K562 (cell line): ENCODE measurements at regions not wholly inside any gene's neighbourhood (a gene's known extent, or its start where the extent isn't known, plus 50 kb on each side); places are given as distances from the start of the nearest gene placed in this dataset.

Source experiments
- ATAC-seq: fragments of 200-7000 bp; cut with Tn5 transposase; 3 replicates; pipeline ENCODE4 v1.9.1; 2020; ENCODE audit warnings: moderate library complexity
- BruUV-seq: library from RNA; stranded (reverse); fragments of 400-500 nt; replicated peaks from 2 replicates; lab custom pipeline; 2021; lab: Mats Ljungman, UMichigan
- CTCF ChIA-PET: fragments of 300-600 bp; formaldehyde crosslinking; extraction: SDS; loops from one replicate; lab custom pipeline; 2021; ENCODE audit warnings: low intra/inter-chr PET ratio; lab: Yijun Ruan, JAX
- POLR2A ChIA-PET: fragments of 300-600, 350-650 bp; sonication (Branson Sonifier 250); formaldehyde crosslinking; extraction: SDS; loops from one replicate; lab custom pipeline; 2021; ENCODE audit warnings: antibody characterized with exemption, inconsistent platforms; lab: Yijun Ruan, JAX
- DNase-seq, 4 experiments: peaks; one replicate each; pipeline versions ENCODE4 v3.0.0 to v3.0.0-alpha.2; 2011 to 2018; ENCODE audit warnings: low spot score in 3 of 4, mixed read lengths in 3 of 4; ENCODE audit errors: extremely low read depth in 1 of 4
- FAIRE-seq: peaks from 2 replicates; lab custom pipeline; 2011; peaks lifted over from hg19 to GRCh38; lab: Jason Lieb, UNC
- H2AFZ ChIP-seq: 2 replicates; pipeline ENCODE4 v1.6.0; 2011; ENCODE audit warnings: low read depth, low read length, control low read depth, inconsistent platforms
- H3K27ac ChIP-seq: fragments of 200-600 bp; 3 replicates; pipeline ENCODE4 v1.8.0; 2011; ENCODE audit warnings: low read depth, mild to moderate bottlenecking, control low read depth, inconsistent platforms, low read length, moderate library complexity, mixed read lengths; ENCODE audit errors: extremely low read depth
- H3K27me3 ChIP-seq, 2 experiments: fragments of 300-600 bp in 1 of 2; 2 replicates in 1 of 2; 3 replicates in 1 of 2; pipeline versions ENCODE4 v1.6.0 to v1.8.0; 2011; ENCODE audit warnings: inconsistent platforms in 2 of 2, low read length in 2 of 2, mild to moderate bottlenecking in 1 of 2, mixed read lengths in 1 of 2, moderate library complexity in 1 of 2; ENCODE audit not compliant: control insufficient read depth in 2 of 2, insufficient read depth in 2 of 2
- H3K36me3 ChIP-seq: fragments of 300-600 bp; 3 replicates; pipeline ENCODE4 v1.8.0; 2011; ENCODE audit warnings: mild to moderate bottlenecking, low read length, inconsistent platforms; ENCODE audit not compliant: control insufficient read depth, insufficient read depth
- H3K4me1 ChIP-seq, 2 experiments: fragments of 200-600 bp in 1 of 2; replicated peaks in 1 of 2; 2 replicates in 1 of 2; 3 replicates in 1 of 2; pipeline versions ENCODE4 v1.5.1 to v1.8.0; 2011; ENCODE audit warnings: inconsistent platforms in 2 of 2, low read length in 2 of 2, mild to moderate bottlenecking in 1 of 2, mixed read lengths in 1 of 2, moderate library complexity in 1 of 2; ENCODE audit not compliant: control insufficient read depth in 2 of 2, insufficient read depth in 2 of 2
- H3K4me2 ChIP-seq: 2 replicates; pipeline ENCODE4 v1.6.1; 2011; ENCODE audit warnings: low read length, control low read depth, inconsistent platforms, mixed read lengths; ENCODE audit not compliant: insufficient read depth
- H3K4me3 ChIP-seq: fragments of 200-600 bp; sonication (generic), shearing (Covaris generic); 2 replicates; pipeline ENCODE4 v1.5.1; 2016; ENCODE audit warnings: control low read depth, inconsistent platforms
- H3K79me2 ChIP-seq: fragments of 200-600 bp; 3 replicates; pipeline ENCODE4 v1.8.0; 2011; ENCODE audit warnings: low read length, inconsistent platforms; ENCODE audit not compliant: control insufficient read depth, insufficient read depth
- H3K9ac ChIP-seq, 2 experiments: 2 replicates each; pipeline versions ENCODE4 v1.6.0 to v1.6.1; 2011; ENCODE audit warnings: low read depth in 2 of 2, low read length in 2 of 2, control low read depth in 1 of 2, inconsistent platforms in 1 of 2, mild to moderate bottlenecking in 1 of 2, mixed read lengths in 1 of 2; ENCODE audit not compliant: insufficient read depth in 1 of 2
- H3K9me1 ChIP-seq: one replicate; pipeline ENCODE4 v1.6.0; 2011; ENCODE audit warnings: inconsistent platforms, mild to moderate bottlenecking, low read length, moderate library complexity; ENCODE audit not compliant: control insufficient read depth, insufficient read depth
- H3K9me3 ChIP-seq: replicated peaks from 2 replicates; pipeline ENCODE4 v1.5.1; 2011; ENCODE audit warnings: low read depth, low read length, inconsistent platforms; ENCODE audit not compliant: control insufficient read depth, insufficient read depth
- H4K20me1 ChIP-seq: replicated peaks from 2 replicates; pipeline ENCODE4 v1.6.1; 2011; ENCODE audit warnings: low read length, inconsistent platforms, mixed read lengths; ENCODE audit not compliant: control insufficient read depth, insufficient read depth
- ARNT ChIP-seq, 2 experiments: fragments of 450-650 bp; IDR thresholded peaks; 2 replicates each; pipeline ENCODE4 v1.6.1; 2016; ENCODE audit warnings: mild to moderate bottlenecking in 1 of 2
- CTCFL ChIP-seq: IDR thresholded peaks from 2 replicates; pipeline ENCODE4 v1.6.1; 2011; ENCODE audit warnings: borderline replicate concordance, low read depth, mild to moderate bottlenecking, moderate library complexity, low read length; ENCODE audit not compliant: insufficient read depth, poor library complexity, severe bottlenecking
- HDAC2 ChIP-seq: fragments of 450-650 bp; IDR thresholded peaks from 2 replicates; pipeline ENCODE4 v1.6.1; 2016; ENCODE audit warnings: mild to moderate bottlenecking
- HNRNPK ChIP-seq: fragments of 200-400 bp; formaldehyde crosslinking; IDR thresholded peaks from one replicate; pipeline ENCODE4 v1.6.1; 2018; ENCODE audit warnings: mild to moderate bottlenecking, low read depth, low read length; ENCODE audit not compliant: poor library complexity, severe bottlenecking
- ILK ChIP-seq: fragments of 450-650 bp; IDR thresholded peaks from 2 replicates; pipeline ENCODE4 v1.6.1; 2016; ENCODE audit warnings: missing genetic modification characterization, low read depth, mild to moderate bottlenecking, missing compliant biosample characterization, moderate library complexity, borderline replicate concordance
- KLF16 ChIP-seq: IDR thresholded peaks from 2 replicates; pipeline ENCODE4 v1.6.1; 2016; ENCODE audit warnings: antibody characterized with exemption
- RBM39 ChIP-seq: fragments of 200-400 bp; formaldehyde crosslinking; optimal IDR thresholded peaks from 2 replicates; pipeline ENCODE3; 2018; ENCODE audit warnings: low read depth, low read length
- TRIM28 ChIP-seq: fragments of 450-650 bp; IDR thresholded peaks from 2 replicates; pipeline ENCODE4 v1.6.1; 2017
- ZNF3 ChIP-seq: fragments of 250-450 bp; sonication (Bioruptor Pico); IDR thresholded peaks from 2 replicates; pipeline ENCODE4 v1.5.0; 2021; ENCODE audit warnings: mild to moderate bottlenecking, moderate library complexity
- ZNF41 ChIP-seq: fragments of 250-450 bp; sonication (Bioruptor Pico); conservative IDR thresholded peaks from 2 replicates; pipeline ENCODE4 v1.4.0; 2020; ENCODE audit warnings: mild to moderate bottlenecking
- ZNF766 ChIP-seq: fragments of 200-800 bp; sonication (Bioruptor generic); conservative IDR thresholded peaks from 2 replicates; pipeline ENCODE4 v1.6.1; 2016; ENCODE audit warnings: missing genetic modification characterization, missing compliant biosample characterization
- WGBS: fragments of 100-300 bp; shearing (Covaris generic); methylation state at CpG from one replicate; pipeline ENCODE4 v1.1.6; 2016; ENCODE audit warnings: low coverage, mixed read lengths; ENCODE audit not compliant: insufficient coverage; ENCODE audit errors: missing lambda C conversion rate; 5-methylcytosine and 5-hydroxymethylcytosine counted together
- in situ Hi-C: fragments of 300-500 bp; cut with MboI; formaldehyde crosslinking; loops from 4 replicates; pipeline ENCODE4 v1.15.0; 2018; ENCODE audit warnings: inconsistent platforms, mixed read lengths
- intact Hi-C: fragments of 100-400 bp; cut with micrococcal nuclease; formaldehyde crosslinking; loops from 2 replicates; pipeline ENCODE4 v1.14.2; 2022
- TF ChIP-seq, protein P1 (sequence below), 2 experiments: fragments of 150-350 bp in 1 of 2; IDR thresholded peaks; 2 replicates each; pipeline ENCODE4 v1.6.1; 2012 to 2016; ENCODE audit warnings: low read depth in 2 of 2, low read length in 2 of 2, mild to moderate bottlenecking in 1 of 2, moderate library complexity in 1 of 2

DNA sequence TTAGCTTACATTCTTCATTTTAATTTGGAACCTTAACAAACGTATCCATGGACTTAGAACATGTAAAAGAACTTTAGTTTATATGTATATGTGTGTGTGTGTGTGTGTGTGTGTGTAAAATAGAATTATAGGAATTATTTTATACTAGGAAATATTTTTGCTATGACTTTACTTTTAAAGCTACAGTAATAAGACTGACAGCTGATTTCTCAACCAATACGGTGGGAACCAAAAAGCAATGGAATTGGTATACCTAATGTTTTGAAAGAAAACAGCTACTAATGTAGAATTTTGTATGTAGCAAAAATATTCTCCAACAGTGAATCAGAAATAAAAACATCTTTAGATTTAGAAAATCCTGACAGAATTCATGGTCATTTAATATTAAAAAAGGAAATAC lies 146.5 kb upstream of the ARL4C start:
- Histone ChIP-seq H2AFZ (no peak overlapping the region), H3K27ac (no peak overlapping the region), H3K4me2 (no peak overlapping the region), H3K79me2 (no peaks in the 10 kb centered on the region), H3K27me3 (no peaks in the 10 kb centered on the region), H3K36me3 (no peaks in the 10 kb centered on the region), H3K4me1 (no peaks in the 10 kb centered on the region), H3K9ac (no peak overlapping the region), H3K4me3 (no peak overlapping the region), H3K9me1 (no peaks in the 10 kb centered on the region), H4K20me1 (no peaks in the 10 kb centered on the region), H3K9me3 (no peaks in the 10 kb centered on the region)
- FAIRE-seq = no peak
- no peak for TF ChIP-seq KLF16
- TF ChIP-seq TRIM28 = peak; percentile 77; the same call in 1 of the 2 replicates
- DNase-seq = no peak
- BruUV-seq = no TSS peak
- POLR2A ChIA-PET = interaction anchor here (0.7 kb wide), 1 partner anchor 9 kb away, joined by 3 read pairs; no protein-coding TSS in a partner anchor
- no peak for ATAC-seq
- 0% methylated on average over 2 of the region's 2 CpGs for WGBS
- intact Hi-C loops (no loop called here), in situ Hi-C loops (no loop called here)
- CTCF ChIA-PET = no interaction called here

DNA sequence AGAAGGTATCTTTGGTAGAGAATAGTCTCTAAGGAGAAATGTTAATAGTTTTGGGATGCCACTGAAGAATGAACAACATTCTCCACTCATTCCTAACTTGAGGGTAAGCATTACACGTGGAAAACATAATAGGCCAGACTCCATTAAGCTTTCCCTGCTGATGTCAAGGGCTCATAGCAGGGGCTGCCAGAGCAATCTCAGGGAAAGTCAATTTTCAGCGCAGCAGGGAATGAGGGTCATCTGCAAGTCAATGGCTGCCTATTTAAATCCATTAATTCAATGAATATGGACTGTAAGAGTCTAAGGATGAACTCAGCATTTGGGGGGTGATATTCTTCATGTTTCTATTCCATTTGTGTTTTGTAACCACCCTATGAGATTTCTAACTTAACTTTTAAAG lies 144.2 kb upstream of the ARL4C start:
- DNase-seq = no peak
- no peak overlapping the region for H3K4me3 ChIP-seq
- intact Hi-C loops = no loop called here
- 0% methylated on average over 1 of the region's 2 CpGs for WGBS
- CTCF ChIA-PET = no interaction called here
- in situ Hi-C loops = no loop called here
- no peak overlapping the region for H3K27ac ChIP-seq
- H3K9ac ChIP-seq = no peak overlapping the region
- no peak for ATAC-seq
- H3K4me2 ChIP-seq = no peak overlapping the region
- H3K36me3 ChIP-seq = no peaks in the 10 kb centered on the region
- H3K27me3 ChIP-seq = no peaks in the 10 kb centered on the region
- H3K9me1 ChIP-seq = no peaks in the 10 kb centered on the region
- no peaks in the 10 kb centered on the region for H3K9me3 ChIP-seq
- H4K20me1 ChIP-seq = no peaks in the 10 kb centered on the region
- POLR2A ChIA-PET = no interaction called here
- H3K4me1 ChIP-seq = no peaks in the 10 kb centered on the region
- no peaks in the 10 kb centered on the region for H3K79me2 ChIP-seq
- no peak overlapping the region for H2AFZ ChIP-seq
- no TSS peak for BruUV-seq
- no peak for FAIRE-seq
- no peak for TF ChIP-seq RBM39
- no peak for TF ChIP-seq ZNF41 (CRISPR knock-in tag)
- TF ChIP-seq ZNF3 = no peak
- no peak for TF ChIP-seq ILK (tag)
- TF ChIP-seq, protein P1, sequence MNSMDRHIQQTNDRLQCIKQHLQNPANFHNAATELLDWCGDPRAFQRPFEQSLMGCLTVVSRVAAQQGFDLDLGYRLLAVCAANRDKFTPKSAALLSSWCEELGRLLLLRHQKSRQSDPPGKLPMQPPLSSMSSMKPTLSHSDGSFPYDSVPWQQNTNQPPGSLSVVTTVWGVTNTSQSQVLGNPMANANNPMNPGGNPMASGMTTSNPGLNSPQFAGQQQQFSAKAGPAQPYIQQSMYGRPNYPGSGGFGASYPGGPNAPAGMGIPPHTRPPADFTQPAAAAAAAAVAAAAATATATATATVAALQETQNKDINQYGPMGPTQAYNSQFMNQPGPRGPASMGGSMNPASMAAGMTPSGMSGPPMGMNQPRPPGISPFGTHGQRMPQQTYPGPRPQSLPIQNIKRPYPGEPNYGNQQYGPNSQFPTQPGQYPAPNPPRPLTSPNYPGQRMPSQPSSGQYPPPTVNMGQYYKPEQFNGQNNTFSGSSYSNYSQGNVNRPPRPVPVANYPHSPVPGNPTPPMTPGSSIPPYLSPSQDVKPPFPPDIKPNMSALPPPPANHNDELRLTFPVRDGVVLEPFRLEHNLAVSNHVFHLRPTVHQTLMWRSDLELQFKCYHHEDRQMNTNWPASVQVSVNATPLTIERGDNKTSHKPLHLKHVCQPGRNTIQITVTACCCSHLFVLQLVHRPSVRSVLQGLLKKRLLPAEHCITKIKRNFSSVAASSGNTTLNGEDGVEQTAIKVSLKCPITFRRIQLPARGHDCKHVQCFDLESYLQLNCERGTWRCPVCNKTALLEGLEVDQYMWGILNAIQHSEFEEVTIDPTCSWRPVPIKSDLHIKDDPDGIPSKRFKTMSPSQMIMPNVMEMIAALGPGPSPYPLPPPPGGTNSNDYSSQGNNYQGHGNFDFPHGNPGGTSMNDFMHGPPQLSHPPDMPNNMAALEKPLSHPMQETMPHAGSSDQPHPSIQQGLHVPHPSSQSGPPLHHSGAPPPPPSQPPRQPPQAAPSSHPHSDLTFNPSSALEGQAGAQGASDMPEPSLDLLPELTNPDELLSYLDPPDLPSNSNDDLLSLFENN (IDR thresholded peaks at IDR 0.05; ENCODE audit: low read depth in 2 of 2, low read length in 2 of 2) = no peak
- no peak for TF ChIP-seq HNRNPK
- no peak for TF ChIP-seq ZNF766 (CRISPR knock-in tag)
- no peak for TF ChIP-seq CTCFL
- TF ChIP-seq ARNT (IDR thresholded peaks at IDR 0.05) = no peak
- TF ChIP-seq KLF16 = no peak
- TF ChIP-seq HDAC2 = no peak
